ENCODE measurements at regions not wholly inside any gene's neighbourhood (a gene's known extent, or its start where the extent isn't known, plus 50 kb on each side); places are given as distances from the start of the nearest gene placed in this dataset.

DNA sequence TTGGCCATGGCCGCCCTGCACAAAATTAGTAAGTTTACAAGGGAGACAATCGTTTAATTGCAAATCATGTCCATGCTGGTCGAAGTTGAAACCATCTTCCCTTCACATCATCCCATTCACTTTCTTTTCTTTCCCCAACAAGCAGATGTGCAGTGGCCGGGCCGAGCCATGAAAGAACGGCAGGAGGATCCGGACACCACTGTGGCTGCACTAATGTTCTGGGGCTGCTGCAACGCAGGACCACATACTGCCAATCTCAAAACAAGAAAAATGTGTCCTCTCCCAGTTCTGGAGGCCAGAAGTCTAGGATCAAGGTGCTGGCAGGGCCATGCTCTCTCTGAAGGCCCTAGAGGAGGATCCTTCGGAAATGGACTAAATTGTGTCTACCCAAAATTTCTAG is 227.4 kb upstream of the MYT1L start:
- no peak for TF ChIP-seq CTCF (IDR thresholded peaks at IDR 0.05; ENCODE audit: low read depth, low read length, missing input control)
- TF ChIP-seq HNF4A (conservative IDR thresholded peaks at IDR 0.05) = no peak
- TF ChIP-seq RAD21 (IDR thresholded peaks at IDR 0.05) = no peak
- TF ChIP-seq FOXA1 (IDR thresholded peaks at IDR 0.05) = no peak
- no peak for TF ChIP-seq RXRA (IDR thresholded peaks at IDR 0.05)
- no peak for TF ChIP-seq REST (IDR thresholded peaks at IDR 0.05)
- TF ChIP-seq JUND (IDR thresholded peaks at IDR 0.05) = no peak
- no peak for TF ChIP-seq HNF4G (IDR thresholded peaks at IDR 0.05)
- TF ChIP-seq, protein P1, sequence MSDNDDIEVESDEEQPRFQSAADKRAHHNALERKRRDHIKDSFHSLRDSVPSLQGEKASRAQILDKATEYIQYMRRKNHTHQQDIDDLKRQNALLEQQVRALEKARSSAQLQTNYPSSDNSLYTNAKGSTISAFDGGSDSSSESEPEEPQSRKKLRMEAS (IDR thresholded peaks at IDR 0.05) = no peak

Measured in liver (tissue), 3 donors.